GM19023 (cell line): ENCODE measurements at regions not wholly inside any gene's neighbourhood (a gene's known extent, or its start where the extent isn't known, plus 50 kb on each side); places are given as distances from the start of the nearest gene placed in this dataset.

Source experiments
- ATAC-seq: cut with Tn5 transposase; IDR thresholded peaks from one replicate; pipeline ENCODE4 v1.9.1; 2021; ENCODE audit warnings: mild to moderate bottlenecking, moderate library complexity; ENCODE audit not compliant: unreplicated experiment

DNA sequence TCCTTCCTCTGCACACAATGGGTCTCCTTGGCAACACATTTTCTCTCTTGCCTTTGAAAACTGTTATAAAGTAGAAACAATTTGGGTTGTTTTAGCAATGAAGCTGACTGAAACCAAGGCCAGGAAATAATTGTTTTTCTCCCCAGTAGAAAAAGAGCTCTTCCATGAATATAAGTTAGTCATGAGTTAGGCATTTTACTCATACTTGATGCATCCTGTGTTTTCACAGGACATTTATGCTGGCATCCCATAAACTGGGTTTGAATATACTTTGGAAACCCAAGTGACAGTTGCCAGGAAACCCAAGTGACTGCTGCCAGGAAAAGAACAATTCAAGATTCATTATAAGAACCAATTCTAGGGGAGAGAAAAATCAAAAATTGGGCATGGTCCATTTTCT lies 128.6 kb upstream of the NPY2R start:
- no peak for ATAC-seq

DNA sequence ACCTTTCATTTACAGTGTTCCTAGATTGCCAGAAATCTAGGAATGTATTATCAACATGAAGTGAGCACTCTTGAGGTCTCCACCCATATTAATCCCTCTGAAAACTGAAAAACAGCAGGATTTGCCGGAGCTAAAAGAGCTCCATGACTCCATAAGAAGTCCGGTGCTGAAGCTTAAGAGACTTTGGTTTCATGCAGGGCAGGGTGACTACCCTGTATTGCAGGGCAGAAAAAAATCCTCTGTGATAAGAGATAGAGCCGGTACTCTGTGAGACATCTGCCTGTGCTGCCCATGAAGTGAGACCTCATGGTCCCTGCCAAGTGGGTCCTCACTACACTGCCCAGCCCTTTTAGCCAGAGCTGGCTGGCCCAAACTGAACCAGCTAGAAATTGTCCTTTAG lies 127.2 kb upstream of the NPY2R start:
- no peak for ATAC-seq

DNA sequence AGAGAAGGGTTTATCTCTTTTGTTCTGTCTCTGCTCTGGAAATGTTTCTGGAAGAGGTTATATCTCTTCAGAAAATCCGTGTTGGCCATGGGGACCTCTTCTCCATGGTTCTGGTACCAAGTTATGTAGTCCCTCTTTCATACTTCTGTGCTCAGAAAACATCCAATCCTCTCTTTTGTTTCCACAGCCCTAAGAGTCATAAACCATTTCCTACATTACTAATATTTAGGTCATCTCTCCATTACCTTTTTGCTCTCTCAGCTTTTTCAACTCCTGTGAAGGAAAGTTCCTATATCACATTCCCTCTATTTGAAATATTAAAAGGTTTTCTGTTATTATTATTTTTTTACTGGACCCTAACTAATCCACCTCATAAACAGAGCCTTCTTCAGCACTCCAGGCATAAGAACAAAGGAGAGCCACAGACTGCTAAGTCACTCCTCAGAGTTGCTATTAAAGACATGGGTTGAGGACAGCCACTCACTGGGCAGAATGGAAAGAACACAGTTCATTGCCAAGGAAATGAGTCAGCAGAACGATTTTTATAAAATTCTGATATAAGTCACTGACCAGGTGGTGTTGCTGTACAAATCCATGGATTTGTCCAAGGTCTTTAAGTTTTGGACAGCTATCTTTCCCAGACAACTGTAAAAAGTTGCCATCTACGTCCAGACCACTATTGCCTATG lies 122.4 kb upstream of the NPY2R start:
- ATAC-seq: no peak

DNA sequence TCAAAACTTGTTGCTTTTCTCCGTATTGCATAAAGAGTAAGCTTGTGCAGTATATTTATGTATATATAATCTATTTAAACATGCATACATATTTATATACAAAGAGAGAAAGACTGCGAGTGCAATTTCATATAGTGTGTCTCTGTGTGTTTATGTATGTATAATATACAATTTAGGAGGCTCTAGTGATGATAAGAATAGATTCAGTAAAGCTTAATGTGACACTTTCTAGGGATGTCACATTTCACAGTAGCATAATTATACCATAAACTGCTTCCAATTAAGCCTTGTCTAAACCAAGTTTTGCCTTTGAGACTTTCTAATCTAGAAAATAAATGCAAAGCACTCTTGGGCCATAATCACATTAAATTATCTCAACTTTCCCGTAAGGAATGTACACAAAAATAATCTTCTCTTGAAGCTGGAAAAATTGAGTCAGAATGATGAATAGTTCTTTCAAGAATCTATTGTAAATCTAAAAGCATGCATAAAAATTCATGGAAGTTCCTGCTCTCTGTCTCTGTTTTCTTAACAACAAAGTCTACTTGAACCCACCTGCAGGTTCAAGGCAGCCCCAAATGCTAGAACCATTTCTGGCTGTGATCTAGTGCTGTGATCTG lies 114.1 kb upstream of the NPY2R start:
- no peak for ATAC-seq

DNA sequence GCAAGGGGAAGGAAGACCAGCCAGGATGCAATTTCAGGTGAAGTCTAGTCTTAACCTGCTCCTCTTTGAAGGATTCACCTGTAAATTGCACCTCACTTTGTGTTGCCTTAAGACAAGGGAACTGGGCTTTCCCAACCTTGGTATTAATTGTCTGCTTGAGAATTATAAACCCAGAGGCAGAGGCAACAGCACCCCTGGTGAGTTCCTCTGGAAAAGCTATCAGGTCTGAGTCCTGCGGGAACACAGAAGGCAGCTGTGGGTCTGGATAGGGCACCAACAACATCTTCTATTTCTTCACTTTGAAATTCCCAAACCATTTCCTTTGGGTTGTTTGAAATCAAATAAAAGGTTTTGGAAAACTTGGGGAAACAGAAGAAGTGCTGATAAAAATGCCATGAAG lies 109.2 kb upstream of the NPY2R start:
- ATAC-seq: no peak

DNA sequence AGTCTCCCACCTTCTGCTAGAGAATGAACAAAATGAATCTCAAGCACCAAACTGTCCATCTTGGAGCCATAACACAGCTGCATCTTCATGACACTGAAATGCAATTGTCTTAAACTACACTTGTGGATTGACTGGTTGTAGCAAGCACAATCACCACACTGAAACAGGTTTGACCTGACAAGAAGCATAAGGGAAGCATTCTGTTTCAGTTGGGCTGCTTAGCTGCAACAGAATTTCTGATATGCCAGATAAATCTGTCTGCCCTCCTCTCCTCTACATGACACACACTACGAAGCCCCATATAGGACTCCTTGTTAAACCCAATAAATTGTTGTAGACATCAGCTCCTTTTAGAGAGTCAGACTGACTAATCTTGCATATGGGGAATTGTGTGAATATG lies 101.8 kb upstream of the NPY2R start:
- ATAC-seq: no peak

DNA sequence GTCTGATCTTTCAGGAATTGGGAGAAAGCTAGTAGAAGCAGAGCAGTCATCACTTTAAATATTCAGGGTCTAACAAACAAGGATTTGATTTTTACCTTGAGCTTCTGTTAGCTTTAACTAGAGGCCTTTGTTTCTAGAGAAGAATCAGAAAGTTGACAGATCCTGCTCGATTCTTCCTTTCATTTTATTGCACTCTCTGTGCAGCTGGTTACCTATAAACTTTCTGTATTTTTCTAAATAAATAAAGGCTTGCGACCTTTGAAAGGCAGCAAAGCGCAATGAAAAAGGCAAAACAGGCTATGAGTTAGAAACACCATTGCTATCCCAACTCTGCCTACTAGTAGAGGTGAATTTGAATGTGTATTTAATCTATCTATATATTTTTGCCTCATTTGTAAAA lies 101.4 kb upstream of the NPY2R start:
- no peak for ATAC-seq

DNA sequence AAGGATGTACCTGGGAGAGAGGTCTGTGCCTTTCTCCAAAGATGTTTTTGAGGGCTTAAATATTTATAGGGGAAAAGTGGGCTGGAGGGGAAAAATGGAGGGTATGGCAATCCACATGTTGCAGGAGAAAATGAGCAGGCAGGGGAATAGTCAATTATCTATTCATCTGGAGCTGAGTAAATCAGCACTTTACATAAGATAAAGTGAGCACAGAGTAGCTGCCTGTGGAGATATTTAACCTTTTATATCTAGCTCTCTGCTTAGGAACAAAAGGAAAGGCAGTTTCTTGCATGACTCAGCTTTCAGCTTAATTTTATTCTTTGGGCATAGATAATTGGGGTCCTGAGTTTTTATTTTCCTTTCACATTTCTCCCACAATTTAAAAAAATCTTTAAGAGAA lies 93.6 kb upstream of the NPY2R start:
- ATAC-seq: no peak

DNA sequence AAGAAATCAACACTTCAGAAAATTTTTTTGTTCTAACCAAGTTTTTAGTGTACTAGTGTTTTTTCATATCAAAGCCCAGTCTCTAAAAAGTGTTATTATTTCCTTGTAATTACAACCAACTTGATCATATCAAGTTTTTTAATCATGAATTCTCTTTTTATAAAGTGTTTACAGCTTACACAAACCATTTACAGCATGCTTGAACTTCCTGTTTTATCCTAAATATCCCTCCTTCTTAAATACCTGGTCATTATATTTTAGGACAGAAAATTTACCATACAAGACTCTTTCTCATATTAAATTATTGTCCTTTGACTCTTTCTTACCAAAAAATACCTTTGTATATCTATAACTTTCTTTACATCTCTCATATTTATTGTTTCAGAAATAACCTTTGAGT lies 89.4 kb upstream of the NPY2R start:
- ATAC-seq: no peak

DNA sequence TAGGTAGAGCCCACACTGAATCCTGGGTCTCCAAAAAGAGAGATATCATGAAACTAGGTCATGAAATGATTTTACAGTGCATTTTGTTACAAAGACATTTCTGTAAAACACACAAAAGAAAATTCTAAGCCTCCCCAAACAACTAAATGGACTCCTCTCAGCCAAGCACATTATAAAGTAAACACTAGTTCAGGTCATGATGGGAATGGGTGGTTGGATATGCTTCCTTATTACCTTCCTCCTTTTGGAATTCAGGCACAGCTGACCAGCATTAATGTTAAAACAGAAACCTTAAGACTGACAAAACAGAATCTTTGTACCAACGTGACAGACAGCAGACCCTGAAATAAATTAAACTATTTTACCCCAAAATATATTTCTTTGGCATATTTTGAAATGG lies 87.9 kb upstream of the NPY2R start:
- ATAC-seq: no peak

DNA sequence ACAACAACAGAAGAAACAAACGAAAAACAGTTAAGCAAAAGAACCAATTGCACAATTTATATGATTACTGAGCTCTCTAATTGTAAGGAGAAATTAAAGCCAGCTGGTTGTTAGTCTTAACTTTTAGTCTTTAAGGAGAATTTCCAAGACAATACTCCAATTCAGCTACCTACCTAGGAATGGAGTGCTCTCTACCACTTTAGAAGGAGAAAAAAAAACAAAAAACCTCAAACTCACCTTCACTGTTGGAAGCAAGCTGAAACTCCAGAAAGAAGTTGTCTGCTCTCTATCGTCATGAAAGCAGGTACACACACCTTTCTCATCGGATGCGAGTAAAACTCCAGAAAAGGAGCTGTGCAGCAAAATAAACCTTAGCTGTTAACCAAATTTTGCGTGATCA lies 86.1 kb upstream of the NPY2R start:
- ATAC-seq: no peak

DNA sequence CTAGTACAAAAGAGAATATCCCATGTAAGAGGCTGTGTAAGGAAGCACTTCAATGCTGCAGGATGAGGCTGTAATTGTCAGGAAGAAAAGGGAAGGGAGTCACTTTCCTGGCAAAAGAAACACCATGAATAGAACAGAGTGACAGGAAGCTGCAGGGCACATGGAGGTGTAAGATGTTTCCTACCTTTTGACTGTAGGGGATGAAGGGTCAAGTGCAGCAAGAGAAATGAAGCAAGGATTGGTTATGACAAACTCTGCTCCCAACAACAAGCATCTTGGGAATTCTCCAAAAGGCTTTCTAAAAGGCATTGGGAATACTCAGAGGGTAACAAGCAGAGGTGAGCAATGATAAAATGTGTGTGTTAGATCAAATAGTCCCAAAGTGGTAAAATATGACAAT lies 74.3 kb upstream of the NPY2R start:
- no peak for ATAC-seq

DNA sequence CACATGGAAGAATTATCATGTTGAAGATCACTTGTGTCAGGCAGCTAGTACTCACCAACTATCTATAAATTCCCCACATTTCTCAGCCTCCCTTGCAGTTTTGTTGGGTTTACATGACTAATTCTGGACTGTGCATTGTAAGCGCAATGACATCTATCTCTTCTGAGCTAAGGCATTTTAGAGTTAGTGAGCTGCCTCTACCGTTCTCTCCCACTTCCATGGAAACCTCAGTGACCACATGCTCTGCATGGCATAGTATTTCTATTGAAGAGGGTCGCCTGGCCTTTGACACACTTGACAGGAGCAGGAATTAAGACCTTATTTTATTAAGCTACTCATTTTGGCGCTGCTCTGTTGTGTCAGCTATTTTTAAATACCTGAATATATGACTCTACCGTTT lies 67.5 kb upstream of the NPY2R start:
- no peak for ATAC-seq

DNA sequence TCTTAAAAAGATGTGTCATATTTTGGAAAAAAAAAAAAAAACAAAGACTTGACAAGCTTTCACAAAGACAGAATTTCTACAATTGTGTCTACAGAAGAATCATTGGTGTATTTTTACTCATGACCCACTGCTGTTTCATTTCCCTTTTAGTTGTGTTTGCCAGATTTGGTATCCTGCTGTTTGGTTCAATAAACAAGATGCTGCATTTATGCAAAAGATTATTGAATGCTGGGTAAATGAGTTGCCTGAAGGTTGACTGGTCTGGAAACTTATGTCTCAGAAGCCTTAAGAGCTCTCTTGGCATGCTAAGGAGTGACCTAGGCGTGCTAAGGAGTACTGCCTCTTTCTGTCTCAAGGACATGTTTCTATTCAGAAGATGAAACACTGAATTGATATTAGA lies 64.9 kb upstream of the NPY2R start:
- ATAC-seq: no peak
